HG02678 (cell line): ENCODE measurements at regions not wholly inside any gene's neighbourhood (a gene's known extent, or its start where the extent isn't known, plus 50 kb on each side); places are given as distances from the start of the nearest gene placed in this dataset.
"Not testable (repeated sequence)": the region's sequence is repeated elsewhere in the genome, so short reads cannot be mapped to it uniquely, and the experiment has no call there.

Experiments used
- ATAC-seq: cut with Tn5 transposase; IDR thresholded peaks from one replicate; pipeline ENCODE4 v1.9.1; 2021; ENCODE audit warnings: mild to moderate bottlenecking, moderate library complexity; ENCODE audit not compliant: unreplicated experiment

GRCh38 chr5:72693546-72694205, 122.8 kb upstream of the TNPO1 start:
- ATAC-seq, result no peak

GRCh38 chr5:72692651-72693442, 123.6 kb upstream of the TNPO1 start:
- no peak for ATAC-seq

DNA sequence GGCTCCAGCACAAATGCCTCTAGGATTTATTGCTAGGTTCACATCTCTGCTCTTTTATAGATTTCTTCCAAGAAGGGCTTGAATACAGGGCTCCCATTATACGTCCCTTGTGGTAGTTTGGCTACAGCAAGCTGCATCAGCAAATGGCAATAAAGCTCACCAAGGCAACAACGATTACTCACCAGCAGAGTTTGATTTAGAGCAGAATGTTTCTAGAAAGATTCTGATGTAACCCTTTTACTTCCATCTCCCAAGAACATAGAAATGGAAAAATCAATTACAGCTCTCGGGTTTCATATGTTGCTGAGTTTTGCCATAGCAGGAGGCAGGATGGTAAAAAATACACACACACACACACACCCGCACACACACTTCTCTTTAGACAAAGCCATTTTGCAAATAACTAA, 124.2 kb upstream of the TNPO1 start:
- ATAC-seq, result no peak

- ATAC-seq, result no peak
Observed at GRCh38 chr5:72691751-72692150, 124.7 kb upstream of the TNPO1 start.

DNA sequence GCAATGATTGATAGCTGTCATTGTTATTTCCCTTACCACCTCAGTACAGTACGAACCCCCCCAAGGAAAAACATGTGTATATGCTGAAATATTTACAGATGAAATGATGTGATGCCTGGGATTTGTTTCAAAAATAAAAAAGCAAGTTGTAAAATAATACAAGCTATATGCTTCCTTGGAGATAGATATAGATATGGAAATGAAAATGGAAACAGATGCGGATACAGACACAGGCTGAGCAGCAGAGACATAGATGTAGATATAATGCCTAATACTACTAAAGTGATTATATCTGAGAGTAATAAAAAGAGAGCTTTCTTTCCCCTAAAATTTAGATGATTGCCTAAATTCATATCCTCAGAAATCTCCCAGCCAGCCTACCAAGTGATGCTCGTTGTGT, 127.5 kb upstream of the TNPO1 start:
- ATAC-seq, result no peak

GRCh38 chr5:72687288-72687687, 129.2 kb upstream of the TNPO1 start:
- no peak for ATAC-seq

GRCh38 chr5:72682561-72682960, 133.9 kb upstream of the TNPO1 start:
- ATAC-seq, result no peak

- ATAC-seq, result no peak
Observed at GRCh38 chr5:72681781-72682180, 134.7 kb upstream of the TNPO1 start.

DNA sequence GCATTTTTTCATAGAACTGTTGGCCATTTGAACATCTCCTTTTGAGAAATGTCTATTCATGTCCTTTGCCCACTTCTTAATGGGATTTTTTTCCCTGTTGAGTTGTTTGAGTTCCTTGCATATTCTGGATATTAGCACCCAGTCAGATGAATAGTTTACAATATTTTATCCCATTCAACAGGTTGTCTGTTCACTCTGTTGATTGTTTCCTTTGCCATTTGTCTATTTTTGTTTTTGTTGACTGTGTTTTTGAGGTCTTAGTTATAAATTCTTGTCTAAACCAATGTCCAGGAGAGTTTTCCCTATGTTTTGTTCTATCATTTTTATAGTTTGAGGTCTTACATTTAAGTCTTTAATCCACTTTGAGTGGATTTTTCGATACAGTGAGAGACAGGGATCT, 139.0 kb upstream of the TNPO1 start:
- no peak for ATAC-seq

DNA sequence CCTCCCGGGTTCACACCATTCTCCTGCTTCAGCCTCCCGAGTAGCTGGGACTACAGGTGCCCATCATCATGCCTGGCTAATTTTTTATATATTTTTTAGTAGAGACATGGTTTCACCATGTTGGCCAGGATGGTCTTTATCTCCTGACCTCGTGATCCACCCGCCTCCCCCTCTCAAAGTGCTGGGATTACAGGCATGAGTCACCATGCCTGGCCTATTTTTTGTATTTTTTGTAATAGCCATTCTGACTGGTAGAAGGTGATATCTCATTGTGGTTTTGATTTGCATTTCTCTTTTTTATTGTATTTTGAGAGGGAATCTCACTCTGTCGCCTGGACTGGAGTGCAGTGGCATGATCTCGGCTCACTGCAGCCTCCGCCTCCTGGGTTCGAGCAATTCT, 139.6 kb upstream of the TNPO1 start:
- not testable (repeated sequence) for ATAC-seq

DNA sequence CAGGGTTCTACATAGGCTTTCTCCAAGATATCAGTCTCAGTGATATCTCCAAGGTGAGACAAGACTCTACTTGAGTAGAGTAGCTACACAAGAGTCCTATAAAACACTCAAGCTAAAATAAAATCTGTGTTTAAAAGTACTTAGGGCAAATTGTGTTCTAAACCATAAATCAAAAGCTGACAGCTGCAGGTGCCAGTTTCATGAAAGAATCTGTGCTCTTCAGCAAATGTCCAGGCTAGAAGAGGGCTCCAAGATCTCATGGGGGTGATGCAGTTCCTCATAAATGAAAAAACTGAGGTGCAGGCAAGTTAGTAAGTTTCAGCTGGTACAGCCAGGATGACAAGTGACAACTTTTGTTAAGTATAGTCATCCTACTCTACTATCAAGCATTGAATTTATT, 142.8 kb upstream of the TNPO1 start:
- ATAC-seq, result no peak

- ATAC-seq, result no peak
Observed at GRCh38 chr5:72673180-72673579, 143.3 kb upstream of the TNPO1 start.

DNA sequence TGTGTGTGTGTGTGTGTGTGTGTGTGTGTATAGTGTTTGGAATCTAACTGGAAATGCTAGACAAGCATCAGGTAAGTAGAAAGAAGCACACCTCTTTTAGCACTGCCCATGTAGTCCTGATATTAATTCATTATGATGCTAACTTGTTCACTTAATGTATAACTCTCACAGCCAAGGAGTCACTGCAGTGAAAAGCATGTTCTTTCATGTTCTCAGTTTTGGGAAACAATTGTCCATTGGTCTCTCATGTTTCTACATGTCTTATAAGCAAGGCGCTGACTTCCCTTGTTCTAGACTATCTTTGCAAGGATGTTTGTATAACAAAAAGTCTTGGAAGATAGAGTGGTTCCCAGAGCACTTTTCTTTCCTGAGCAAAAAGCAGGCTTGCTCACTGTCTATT, 148.8 kb upstream of the TNPO1 start:
- ATAC-seq, result no peak

GRCh38 chr5:72662936-72663335, 153.5 kb upstream of the TNPO1 start:
- ATAC-seq, result no peak

DNA sequence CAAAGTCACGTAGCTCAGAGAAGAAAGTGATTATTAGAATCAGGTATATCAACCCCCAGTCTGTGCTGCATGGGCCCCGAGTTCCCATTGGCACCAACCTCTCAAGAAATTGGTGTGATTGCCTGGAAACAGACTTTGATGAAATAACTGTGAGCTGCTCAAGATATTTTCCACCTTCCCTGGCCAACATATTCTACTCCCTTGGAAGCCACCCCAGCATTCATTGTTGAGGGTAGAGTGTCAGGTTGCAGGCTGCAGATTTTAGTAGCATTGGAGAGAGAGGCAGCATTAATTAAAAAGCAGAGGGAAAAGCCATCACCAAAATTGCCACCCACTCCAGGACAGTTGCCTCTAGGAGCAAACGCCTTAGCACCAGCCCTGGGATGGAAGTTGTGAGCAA, 154.2 kb upstream of the TNPO1 start:
- no peak for ATAC-seq

- ATAC-seq, result no peak
Observed at GRCh38 chr5:72661405-72661804, 154.2 kb upstream of the ZNF366 start.

DNA sequence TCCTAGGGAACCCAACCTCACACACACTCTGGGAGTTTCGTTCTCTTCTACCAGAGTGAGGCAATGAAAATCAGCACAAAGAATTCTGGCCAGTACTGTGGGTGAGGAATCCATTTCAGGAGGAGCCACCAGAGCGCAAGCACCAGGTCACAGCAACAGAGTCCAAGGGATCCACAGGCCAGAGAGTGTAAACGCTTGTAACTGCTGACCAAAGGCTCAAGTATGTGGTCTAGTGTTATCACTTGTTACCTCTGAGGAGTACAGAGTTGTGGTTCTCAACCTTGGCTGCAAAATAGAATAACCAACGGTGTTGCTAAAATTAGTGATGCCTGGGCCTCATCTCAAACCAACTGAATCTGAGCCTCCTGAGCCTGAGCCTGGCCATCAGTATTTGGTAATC, 152.5 kb upstream of the ZNF366 start:
- no peak for ATAC-seq

GRCh38 chr5:72658761-72659540, 151.7 kb upstream of the ZNF366 start:
- no peak for ATAC-seq

- ATAC-seq, result no peak
Observed at GRCh38 chr5:72658161-72658560, 151.0 kb upstream of the ZNF366 start.

GRCh38 chr5:72656756-72657513, 149.7 kb upstream of the ZNF366 start:
- no peak for ATAC-seq

GRCh38 chr5:72656331-72656730, 149.1 kb upstream of the ZNF366 start:
- no peak for ATAC-seq
